ENCODE measurements at regions not wholly inside any gene's neighbourhood (a gene's known extent, or its start where the extent isn't known, plus 50 kb on each side); places are given as distances from the start of the nearest gene placed in this dataset.

DNA sequence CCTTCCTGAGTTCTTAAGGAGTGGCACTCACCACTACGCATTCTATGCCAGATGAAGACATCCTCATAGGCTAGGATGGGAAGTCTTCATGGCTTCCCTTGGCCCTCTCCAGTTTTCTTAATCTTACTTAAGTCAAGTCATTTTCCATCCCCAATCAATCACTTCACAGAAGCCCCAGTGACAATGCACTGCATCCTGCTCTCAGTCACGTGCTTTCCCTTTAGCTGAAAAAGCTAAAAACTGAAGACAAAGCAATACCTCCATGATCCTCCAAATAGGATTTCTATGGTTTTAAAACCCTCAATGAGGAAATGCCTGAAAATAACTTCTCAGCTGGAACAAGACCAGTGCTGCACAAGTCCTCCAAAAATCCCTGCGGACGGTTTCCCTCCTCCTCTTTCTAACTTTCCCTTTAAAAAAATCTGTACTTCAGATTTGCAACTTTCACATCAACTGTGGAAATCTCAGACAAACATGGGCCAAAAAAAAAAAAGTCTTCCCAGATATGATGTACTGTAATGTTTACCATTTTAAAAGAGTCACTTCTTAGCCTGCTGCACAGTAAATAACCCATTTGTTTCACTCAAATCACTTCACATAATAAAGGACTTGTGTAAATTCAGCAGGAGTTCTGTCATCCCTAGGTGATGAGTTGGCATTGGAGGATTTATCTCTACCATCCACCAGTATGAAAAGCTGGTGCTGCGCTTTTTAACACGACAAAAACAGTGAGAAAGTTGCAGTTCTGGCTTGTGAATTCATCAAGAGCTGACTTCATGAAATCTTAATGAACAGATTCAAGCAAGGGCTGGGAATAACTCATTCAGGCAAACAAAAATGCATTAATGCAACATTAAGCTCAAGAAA lies 590.0 kb upstream of the NOX3 start:
- ATAC-seq, result no peak
- TF ChIP-seq ZNF565 (CRISPR knock-in tag; conservative IDR thresholded peaks at IDR 0.05; ENCODE audit: low read depth) (no peak), ZNF70 (CRISPR knock-in tag; IDR thresholded peaks at IDR 0.05) (no peak), ZNF8 (CRISPR knock-in tag; IDR thresholded peaks at IDR 0.05) (no peak), PPARA (CRISPR knock-in tag; IDR thresholded peaks at IDR 0.05; ENCODE audit: borderline replicate concordance) (no peak), ISL1 (CRISPR knock-in tag; IDR thresholded peaks at IDR 0.05) (no peak), RARB (CRISPR knock-in tag; IDR thresholded peaks at IDR 0.05) (no peak), CSDC2 (CRISPR knock-in tag; IDR thresholded peaks at IDR 0.05) (no peak), TCF4 (CRISPR knock-in tag; IDR thresholded peaks at IDR 0.05; ENCODE audit: borderline replicate concordance) (no peak), ZFP3 (CRISPR knock-in tag; IDR thresholded peaks at IDR 0.05) (no peak), TOX (CRISPR knock-in tag; IDR thresholded peaks at IDR 0.05; ENCODE audit: borderline replicate concordance) (no peak), SNAI2 (CRISPR knock-in tag; IDR thresholded peaks at IDR 0.05) (no peak), OSR1 (CRISPR knock-in tag; IDR thresholded peaks at IDR 0.05) (no peak), ZC3H10 (CRISPR knock-in tag; IDR thresholded peaks at IDR 0.05) (no peak)
- TF ChIP-seq, protein P1, sequence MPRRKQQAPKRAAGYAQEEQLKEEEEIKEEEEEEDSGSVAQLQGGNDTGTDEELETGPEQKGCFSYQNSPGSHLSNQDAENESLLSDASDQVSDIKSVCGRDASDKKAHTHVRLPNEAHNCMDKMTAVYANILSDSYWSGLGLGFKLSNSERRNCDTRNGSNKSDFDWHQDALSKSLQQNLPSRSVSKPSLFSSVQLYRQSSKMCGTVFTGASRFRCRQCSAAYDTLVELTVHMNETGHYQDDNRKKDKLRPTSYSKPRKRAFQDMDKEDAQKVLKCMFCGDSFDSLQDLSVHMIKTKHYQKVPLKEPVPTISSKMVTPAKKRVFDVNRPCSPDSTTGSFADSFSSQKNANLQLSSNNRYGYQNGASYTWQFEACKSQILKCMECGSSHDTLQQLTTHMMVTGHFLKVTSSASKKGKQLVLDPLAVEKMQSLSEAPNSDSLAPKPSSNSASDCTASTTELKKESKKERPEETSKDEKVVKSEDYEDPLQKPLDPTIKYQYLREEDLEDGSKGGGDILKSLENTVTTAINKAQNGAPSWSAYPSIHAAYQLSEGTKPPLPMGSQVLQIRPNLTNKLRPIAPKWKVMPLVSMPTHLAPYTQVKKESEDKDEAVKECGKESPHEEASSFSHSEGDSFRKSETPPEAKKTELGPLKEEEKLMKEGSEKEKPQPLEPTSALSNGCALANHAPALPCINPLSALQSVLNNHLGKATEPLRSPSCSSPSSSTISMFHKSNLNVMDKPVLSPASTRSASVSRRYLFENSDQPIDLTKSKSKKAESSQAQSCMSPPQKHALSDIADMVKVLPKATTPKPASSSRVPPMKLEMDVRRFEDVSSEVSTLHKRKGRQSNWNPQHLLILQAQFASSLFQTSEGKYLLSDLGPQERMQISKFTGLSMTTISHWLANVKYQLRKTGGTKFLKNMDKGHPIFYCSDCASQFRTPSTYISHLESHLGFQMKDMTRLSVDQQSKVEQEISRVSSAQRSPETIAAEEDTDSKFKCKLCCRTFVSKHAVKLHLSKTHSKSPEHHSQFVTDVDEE (CRISPR knock-in tag; IDR thresholded peaks at IDR 0.05), result no peak
- TF ChIP-seq, protein P2, sequence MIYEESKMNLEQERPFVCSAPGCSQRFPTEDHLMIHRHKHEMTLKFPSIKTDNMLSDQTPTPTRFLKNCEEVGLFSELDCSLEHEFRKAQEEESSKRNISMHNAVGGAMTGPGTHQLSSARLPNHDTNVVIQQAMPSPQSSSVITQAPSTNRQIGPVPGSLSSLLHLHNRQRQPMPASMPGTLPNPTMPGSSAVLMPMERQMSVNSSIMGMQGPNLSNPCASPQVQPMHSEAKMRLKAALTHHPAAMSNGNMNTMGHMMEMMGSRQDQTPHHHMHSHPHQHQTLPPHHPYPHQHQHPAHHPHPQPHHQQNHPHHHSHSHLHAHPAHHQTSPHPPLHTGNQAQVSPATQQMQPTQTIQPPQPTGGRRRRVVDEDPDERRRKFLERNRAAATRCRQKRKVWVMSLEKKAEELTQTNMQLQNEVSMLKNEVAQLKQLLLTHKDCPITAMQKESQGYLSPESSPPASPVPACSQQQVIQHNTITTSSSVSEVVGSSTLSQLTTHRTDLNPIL (CRISPR knock-in tag; IDR thresholded peaks at IDR 0.05; ENCODE audit: low read depth), result no peak
- TF ChIP-seq, protein P3, sequence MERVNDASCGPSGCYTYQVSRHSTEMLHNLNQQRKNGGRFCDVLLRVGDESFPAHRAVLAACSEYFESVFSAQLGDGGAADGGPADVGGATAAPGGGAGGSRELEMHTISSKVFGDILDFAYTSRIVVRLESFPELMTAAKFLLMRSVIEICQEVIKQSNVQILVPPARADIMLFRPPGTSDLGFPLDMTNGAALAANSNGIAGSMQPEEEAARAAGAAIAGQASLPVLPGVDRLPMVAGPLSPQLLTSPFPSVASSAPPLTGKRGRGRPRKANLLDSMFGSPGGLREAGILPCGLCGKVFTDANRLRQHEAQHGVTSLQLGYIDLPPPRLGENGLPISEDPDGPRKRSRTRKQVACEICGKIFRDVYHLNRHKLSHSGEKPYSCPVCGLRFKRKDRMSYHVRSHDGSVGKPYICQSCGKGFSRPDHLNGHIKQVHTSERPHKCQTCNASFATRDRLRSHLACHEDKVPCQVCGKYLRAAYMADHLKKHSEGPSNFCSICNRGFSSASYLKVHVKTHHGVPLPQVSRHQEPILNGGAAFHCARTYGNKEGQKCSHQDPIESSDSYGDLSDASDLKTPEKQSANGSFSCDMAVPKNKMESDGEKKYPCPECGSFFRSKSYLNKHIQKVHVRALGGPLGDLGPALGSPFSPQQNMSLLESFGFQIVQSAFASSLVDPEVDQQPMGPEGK (CRISPR knock-in tag; IDR thresholded peaks at IDR 0.05; ENCODE audit: borderline replicate concordance), result no peak

DNA sequence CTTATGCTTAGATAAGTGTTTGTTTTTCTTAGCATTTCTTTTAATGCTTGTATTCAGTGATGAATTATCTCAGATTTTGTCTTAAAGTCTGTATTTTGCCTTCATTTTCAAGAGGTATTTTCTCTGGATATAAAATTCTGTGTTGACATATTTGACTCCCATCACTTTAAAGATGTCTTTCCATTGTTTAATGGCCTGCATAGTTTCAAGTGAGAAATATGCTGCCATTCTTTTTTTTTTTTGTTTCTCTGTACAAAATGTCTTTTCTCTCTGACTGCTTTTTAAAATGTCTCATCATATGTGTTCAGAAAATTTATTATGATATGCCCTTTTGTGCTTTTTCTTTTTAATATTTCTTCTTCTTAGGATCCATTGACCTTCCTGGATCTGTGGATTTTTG lies 578.0 kb upstream of the NOX3 start:
- no peak for ATAC-seq
- TF ChIP-seq, protein P3 (CRISPR knock-in tag; IDR thresholded peaks at IDR 0.05; ENCODE audit: borderline replicate concordance), result no peak
- TF ChIP-seq ZNF565 (CRISPR knock-in tag; conservative IDR thresholded peaks at IDR 0.05; ENCODE audit: low read depth) (no peak), ESRRG (CRISPR knock-in tag; IDR thresholded peaks at IDR 0.05) (no peak), ISL1 (CRISPR knock-in tag; IDR thresholded peaks at IDR 0.05) (no peak)
- TF ChIP-seq, protein P1 (CRISPR knock-in tag; IDR thresholded peaks at IDR 0.05), result no peak
- TF ChIP-seq, protein P4, sequence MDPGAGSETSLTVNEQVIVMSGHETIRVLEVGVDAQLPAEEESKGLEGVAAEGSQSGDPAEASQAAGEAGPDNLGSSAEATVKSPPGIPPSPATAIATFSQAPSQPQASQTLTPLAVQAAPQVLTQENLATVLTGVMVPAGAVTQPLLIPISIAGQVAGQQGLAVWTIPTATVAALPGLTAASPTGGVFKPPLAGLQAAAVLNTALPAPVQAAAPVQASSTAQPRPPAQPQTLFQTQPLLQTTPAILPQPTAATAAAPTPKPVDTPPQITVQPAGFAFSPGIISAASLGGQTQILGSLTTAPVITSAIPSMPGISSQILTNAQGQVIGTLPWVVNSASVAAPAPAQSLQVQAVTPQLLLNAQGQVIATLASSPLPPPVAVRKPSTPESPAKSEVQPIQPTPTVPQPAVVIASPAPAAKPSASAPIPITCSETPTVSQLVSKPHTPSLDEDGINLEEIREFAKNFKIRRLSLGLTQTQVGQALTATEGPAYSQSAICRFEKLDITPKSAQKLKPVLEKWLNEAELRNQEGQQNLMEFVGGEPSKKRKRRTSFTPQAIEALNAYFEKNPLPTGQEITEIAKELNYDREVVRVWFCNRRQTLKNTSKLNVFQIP (CRISPR knock-in tag; IDR thresholded peaks at IDR 0.05; ENCODE audit: borderline replicate concordance, low read depth), result no peak
